NB4 (cell line): ENCODE measurements at regions not wholly inside any gene's neighbourhood (a gene's known extent, or its start where the extent isn't known, plus 50 kb on each side); places are given as distances from the start of the nearest gene placed in this dataset.

Experiments used
- POLR2A ChIP-seq: IDR thresholded peaks from 2 replicates; pipeline ENCODE4 v1.6.1; 2011; ENCODE audit warnings: mild to moderate bottlenecking; ENCODE audit not compliant: insufficient read length; ENCODE audit errors: extremely low read depth
- TF ChIP-seq, protein P1 (sequence below): IDR thresholded peaks from one replicate; pipeline ENCODE4 v1.5.1; 2012; ENCODE audit warnings: low read depth, low read length

DNA sequence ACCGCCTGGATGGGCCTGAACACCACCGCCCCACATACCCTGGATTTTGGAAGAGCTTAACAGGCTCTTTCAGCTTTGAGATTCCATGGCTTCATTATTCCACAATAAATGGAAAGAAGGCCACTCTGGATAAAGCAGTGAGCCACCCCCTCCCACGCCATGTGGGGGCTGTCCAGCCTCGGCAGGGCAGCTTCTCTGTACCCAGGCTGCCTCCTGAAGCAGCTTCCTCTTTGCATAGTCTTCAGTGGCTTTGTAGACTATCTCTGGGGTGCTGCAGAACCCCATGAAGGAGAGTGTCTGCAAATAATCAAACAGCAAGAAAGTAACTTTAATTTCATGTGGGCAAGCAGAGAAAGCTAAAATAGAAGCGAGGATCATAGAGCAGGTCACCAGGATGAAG, 96.6 kb upstream of the NXT1 start:
- no peak for TF ChIP-seq POLR2A
- TF ChIP-seq, protein P1, sequence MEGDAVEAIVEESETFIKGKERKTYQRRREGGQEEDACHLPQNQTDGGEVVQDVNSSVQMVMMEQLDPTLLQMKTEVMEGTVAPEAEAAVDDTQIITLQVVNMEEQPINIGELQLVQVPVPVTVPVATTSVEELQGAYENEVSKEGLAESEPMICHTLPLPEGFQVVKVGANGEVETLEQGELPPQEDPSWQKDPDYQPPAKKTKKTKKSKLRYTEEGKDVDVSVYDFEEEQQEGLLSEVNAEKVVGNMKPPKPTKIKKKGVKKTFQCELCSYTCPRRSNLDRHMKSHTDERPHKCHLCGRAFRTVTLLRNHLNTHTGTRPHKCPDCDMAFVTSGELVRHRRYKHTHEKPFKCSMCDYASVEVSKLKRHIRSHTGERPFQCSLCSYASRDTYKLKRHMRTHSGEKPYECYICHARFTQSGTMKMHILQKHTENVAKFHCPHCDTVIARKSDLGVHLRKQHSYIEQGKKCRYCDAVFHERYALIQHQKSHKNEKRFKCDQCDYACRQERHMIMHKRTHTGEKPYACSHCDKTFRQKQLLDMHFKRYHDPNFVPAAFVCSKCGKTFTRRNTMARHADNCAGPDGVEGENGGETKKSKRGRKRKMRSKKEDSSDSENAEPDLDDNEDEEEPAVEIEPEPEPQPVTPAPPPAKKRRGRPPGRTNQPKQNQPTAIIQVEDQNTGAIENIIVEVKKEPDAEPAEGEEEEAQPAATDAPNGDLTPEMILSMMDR: no peak
